Astrocyte (in vitro differentiated cells and primary cell): ENCODE measurements at regions not wholly inside any gene's neighbourhood (a gene's known extent, or its start where the extent isn't known, plus 50 kb on each side); places are given as distances from the start of the nearest gene placed in this dataset.

Experiments used
- CTCF ChIP-seq: IDR thresholded peaks from 2 replicates; pipeline ENCODE4 v1.5.1; 2011; ENCODE audit warnings: low read depth, mild to moderate bottlenecking, inconsistent platforms, low read length, moderate library complexity; ENCODE audit not compliant: insufficient read depth
- EZH2 ChIP-seq: IDR thresholded peaks from 2 replicates; pipeline ENCODE4 v1.6.1; 2012; ENCODE audit warnings: mild to moderate bottlenecking, low read length, inconsistent platforms; ENCODE audit not compliant: insufficient read depth

- TF ChIP-seq CTCF (no peak), EZH2 (no peak)
Measured at GRCh38 chr16:47944589-47944988, 211.2 kb downstream of the ABCC12 start.
